Transverse colon (tissue), 4 donors: ENCODE measurements at regions not wholly inside any gene's neighbourhood (a gene's known extent, or its start where the extent isn't known, plus 50 kb on each side); places are given as distances from the start of the nearest gene placed in this dataset.

ENCODE experiments used
- CTCF ChIP-seq, 5 experiments: fragments of 200-600 bp in 3 of 5; fragments of 450-650 bp in 2 of 5; sonication (generic) in 3 of 5; IDR thresholded peaks; 1 replicate in 2 of 5; 2 replicates in 3 of 5; pipeline ENCODE4 v1.5.1; 2016 to 2017; ENCODE audit warnings: antibody characterized with exemption in 5 of 5, inconsistent platforms in 3 of 5, mild to moderate bottlenecking in 2 of 5, moderate library complexity in 1 of 5
- POLR2A ChIP-seq: fragments of 450-650 bp; IDR thresholded peaks from one replicate; pipeline ENCODE4 v1.6.1; 2016; ENCODE audit warnings: antibody characterized with exemption, mild to moderate bottlenecking, moderate library complexity
- POLR2AphosphoS5 ChIP-seq, 3 donors: sonication (generic); formaldehyde crosslinking; IDR thresholded peaks; one replicate each; pipeline ENCODE4 v1.6.1; 2016; ENCODE audit warnings: antibody characterized with exemption in 3 of 3

DNA sequence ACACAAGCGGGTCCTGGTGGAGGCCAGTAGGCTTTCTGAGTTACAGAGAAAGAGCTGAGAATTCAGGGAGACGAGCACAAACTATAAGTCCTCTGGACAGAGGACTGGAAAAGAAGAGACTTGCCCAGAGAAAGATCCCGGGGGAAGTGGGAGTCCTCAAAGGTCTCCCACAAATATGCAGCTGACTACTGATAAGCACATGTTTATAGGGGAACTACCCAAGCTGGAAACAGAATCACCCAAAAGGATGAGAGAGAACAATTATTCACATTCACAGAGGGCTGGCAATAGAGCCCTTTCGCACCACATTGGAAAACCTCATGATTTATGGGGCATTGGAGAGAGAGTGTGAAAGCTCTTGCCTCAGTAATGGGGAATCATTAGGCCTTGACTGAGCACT lies 337.6 kb downstream of the IRS1 start:
- TF ChIP-seq CTCF (IDR thresholded peaks at IDR 0.05) = no peak
- no peak for TF ChIP-seq POLR2A
- TF ChIP-seq POLR2AphosphoS5 (IDR thresholded peaks at IDR 0.05) = no peak
